Breast epithelium (tissue), 4 donors: ENCODE measurements at regions not wholly inside any gene's neighbourhood (a gene's known extent, or its start where the extent isn't known, plus 50 kb on each side); places are given as distances from the start of the nearest gene placed in this dataset.

Source experiments
- DNase-seq, 2 donors: peaks; one replicate each; pipeline ENCODE4 v3.0.0-alpha.2; 2019; ENCODE audit warnings: low spot score in 2 of 2
- H3K27ac ChIP-seq, 2 donors: fragments of 200-600 bp; sonication (generic) in 1 of 2; one replicate each; pipeline ENCODE4 v1.5.1; 2016 to 2019; ENCODE audit warnings: mild to moderate bottlenecking in 1 of 2
- H3K27me3 ChIP-seq, 2 donors: fragments of 200-600 bp; sonication (generic) in 1 of 2; one replicate each; pipeline versions ENCODE4 v1.5.1 to v1.6.0; 2017 to 2019; ENCODE audit warnings: control low read depth in 1 of 2, mild to moderate bottlenecking in 1 of 2
- H3K36me3 ChIP-seq: fragments of 200-600 bp; one replicate; pipeline ENCODE4 v1.5.1; 2019
- H3K4me1 ChIP-seq, 2 donors: fragments of 200-600 bp; sonication (generic); one replicate each; pipeline ENCODE4 v1.5.1; 2016 to 2019; ENCODE audit warnings: control low read depth in 1 of 2
- H3K4me3 ChIP-seq, 3 donors: fragments of 200-600 bp; sonication (generic); 1 replicate in 2 of 3; 2 replicates in 1 of 3; pipeline ENCODE4 v1.5.1; 2016 to 2019; ENCODE audit warnings: mild to moderate bottlenecking in 3 of 3, moderate library complexity in 2 of 3
- H3K9me3 ChIP-seq, 2 donors: fragments of 200-600 bp; sonication (generic) in 1 of 2; one replicate each; pipeline ENCODE4 v1.5.1; 2016 to 2019; ENCODE audit warnings: control low read depth in 1 of 2
- CTCF ChIP-seq, 3 donors: fragments of 450-650 bp; IDR thresholded peaks; one replicate each; pipeline ENCODE4 v1.5.1; 2016 to 2017; ENCODE audit warnings: antibody characterized with exemption in 3 of 3, mild to moderate bottlenecking in 3 of 3, moderate library complexity in 3 of 3
- POLR2A ChIP-seq: fragments of 450-650 bp; IDR thresholded peaks from one replicate; pipeline ENCODE4 v1.6.1; 2016; ENCODE audit warnings: antibody characterized with exemption, mild to moderate bottlenecking, moderate library complexity
- POLR2AphosphoS5 ChIP-seq, 3 donors: sonication (generic); formaldehyde crosslinking; IDR thresholded peaks; one replicate each; pipeline ENCODE4 v1.6.1; 2017; ENCODE audit warnings: antibody characterized with exemption in 3 of 3
- intact Hi-C: fragments of 100-400 bp; cut with DNase I; formaldehyde crosslinking; loops from one replicate; pipeline ENCODE4 v1.15.1; 2023; ENCODE audit warnings: low total_unique reads

- Histone ChIP-seq H3K4me3 (no peak overlapping the region), H3K36me3 (no peaks in the 10 kb centered on the region), H3K9me3 (no peaks in the 10 kb centered on the region), H3K27ac (no peak overlapping the region), H3K27me3 (no peaks in the 10 kb centered on the region), H3K4me1 (no peaks in the 10 kb centered on the region)
- intact Hi-C loops: no loop called here
- no peak for DNase-seq
- TF ChIP-seq POLR2AphosphoS5 (IDR thresholded peaks at IDR 0.05): no peak
- TF ChIP-seq POLR2A: no peak
- TF ChIP-seq CTCF (IDR thresholded peaks at IDR 0.05): no peak
These were observed 128.0 kb upstream of the ALDH1A3 start for GRCh38 chr15:100751585-100751984.

- no peak for DNase-seq
- H3K4me3 ChIP-seq: no peak overlapping the region
- no peaks in the 10 kb centered on the region for H3K9me3 ChIP-seq
- H3K36me3 ChIP-seq: no peaks in the 10 kb centered on the region
- H3K4me1 ChIP-seq: no peaks in the 10 kb centered on the region
- H3K27me3 ChIP-seq: no peaks in the 10 kb centered on the region
- no peak overlapping the region for H3K27ac ChIP-seq
- TF ChIP-seq CTCF (IDR thresholded peaks at IDR 0.05): no peak
- no peak for TF ChIP-seq POLR2A
- TF ChIP-seq POLR2AphosphoS5 (IDR thresholded peaks at IDR 0.05): no peak
- intact Hi-C loops: no loop called here
These were observed 126.1 kb upstream of the ALDH1A3 start for GRCh38 chr15:100753503-100753902.

GRCh38 chr15:100757661-100758060, 122.0 kb upstream of the ALDH1A3 start:
- H3K36me3 ChIP-seq: no peaks in the 10 kb centered on the region
- TF ChIP-seq POLR2AphosphoS5 (IDR thresholded peaks at IDR 0.05) (no peak), CTCF (IDR thresholded peaks at IDR 0.05) (no peak), POLR2A (no peak)
- intact Hi-C loops: no loop called here
- H3K9me3 ChIP-seq: no peaks in the 10 kb centered on the region
- no peaks in the 10 kb centered on the region for H3K4me1 ChIP-seq
- H3K4me3 ChIP-seq: no peak overlapping the region
- no peak overlapping the region for H3K27ac ChIP-seq
- DNase-seq: no peak
- no peaks in the 10 kb centered on the region for H3K27me3 ChIP-seq

GRCh38 chr15:100758555-100758954, 121.1 kb upstream of the ALDH1A3 start:
- H3K27ac ChIP-seq: peak overlapping the region in 1 of 2 donors; percentile 5

GRCh38 chr15:100759106-100759505, 120.5 kb upstream of the ALDH1A3 start:
- peaks cover 0 to under 1% of the 10 kb centered on the region in 2 donors for H3K4me1 ChIP-seq
- DNase-seq: no peak
- no peaks in the 10 kb centered on the region for H3K27me3 ChIP-seq
- peak overlapping the region; percentile 6 to 62 for H3K27ac ChIP-seq
- intact Hi-C loops: no loop called here
- no peaks in the 10 kb centered on the region for H3K9me3 ChIP-seq
- H3K36me3 ChIP-seq: no peaks in the 10 kb centered on the region
- no peak overlapping the region for H3K4me3 ChIP-seq
- TF ChIP-seq CTCF (IDR thresholded peaks at IDR 0.05) (no peak), POLR2A (no peak), POLR2AphosphoS5 (IDR thresholded peaks at IDR 0.05) (no peak)

More at GRCh38 chr15:100758555-100758954, 121.1 kb upstream of the ALDH1A3 start:
- H3K9me3 ChIP-seq: no peaks in the 10 kb centered on the region
- no peaks in the 10 kb centered on the region for H3K36me3 ChIP-seq
- TF ChIP-seq CTCF (IDR thresholded peaks at IDR 0.05) (no peak), POLR2AphosphoS5 (IDR thresholded peaks at IDR 0.05) (no peak), POLR2A (no peak)
- H3K27me3 ChIP-seq: no peaks in the 10 kb centered on the region
- intact Hi-C loops: no loop called here
- no peaks in the 10 kb centered on the region for H3K4me1 ChIP-seq
- no peak overlapping the region for H3K4me3 ChIP-seq
- no peak for DNase-seq
